NCI-H510A treated with DMSO at 0.1 percent for 48 hours (cell line): ENCODE measurements at regions not wholly inside any gene's neighbourhood (a gene's known extent, or its start where the extent isn't known, plus 50 kb on each side); places are given as distances from the start of the nearest gene placed in this dataset.
"Not testable (repeated sequence)": the region's sequence is repeated elsewhere in the genome, so short reads cannot be mapped to it uniquely, and the experiment has no call there.

Source experiments
- DNase-seq: peaks from one replicate; lab custom pipeline; 2025; lab: John Stamatoyannopoulos, UW

DNA sequence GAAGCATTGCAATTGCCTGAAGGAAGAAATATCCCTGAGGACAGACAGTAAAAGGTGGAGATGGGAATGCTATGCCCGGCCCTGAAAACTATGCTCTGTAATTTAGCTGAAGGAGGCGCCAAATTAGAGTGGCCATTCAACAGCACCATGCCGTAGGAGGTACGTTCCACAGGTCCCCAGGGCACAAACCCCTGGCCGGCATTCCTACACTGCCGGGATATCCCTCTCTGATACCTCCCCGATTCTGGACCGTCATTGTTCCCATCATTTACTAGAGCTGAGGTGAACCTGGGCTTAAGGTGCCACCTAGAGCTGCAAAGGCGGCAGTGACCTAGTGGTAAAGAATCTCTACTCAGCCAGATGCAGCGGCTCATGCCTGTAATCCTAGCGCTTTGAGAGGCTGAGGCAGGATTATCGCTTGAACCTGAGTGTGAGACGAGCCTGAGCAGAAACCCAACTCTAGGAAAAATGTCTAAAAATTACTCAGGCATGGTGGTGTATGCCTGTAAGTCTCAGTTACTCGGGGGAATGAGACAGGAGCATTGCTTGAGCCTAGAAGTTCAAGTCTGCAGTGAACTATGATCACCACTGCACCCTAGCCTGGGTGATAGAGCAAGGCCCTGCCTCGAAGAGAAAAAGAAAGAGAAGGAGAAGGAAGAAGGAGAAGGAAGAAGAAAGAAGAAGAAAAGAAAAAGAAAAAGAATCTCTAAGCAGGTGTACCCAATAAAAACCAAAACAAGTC, 53.0 kb upstream of the TNKS2 start:
- DNase-seq: peak; percentile 34

DNA sequence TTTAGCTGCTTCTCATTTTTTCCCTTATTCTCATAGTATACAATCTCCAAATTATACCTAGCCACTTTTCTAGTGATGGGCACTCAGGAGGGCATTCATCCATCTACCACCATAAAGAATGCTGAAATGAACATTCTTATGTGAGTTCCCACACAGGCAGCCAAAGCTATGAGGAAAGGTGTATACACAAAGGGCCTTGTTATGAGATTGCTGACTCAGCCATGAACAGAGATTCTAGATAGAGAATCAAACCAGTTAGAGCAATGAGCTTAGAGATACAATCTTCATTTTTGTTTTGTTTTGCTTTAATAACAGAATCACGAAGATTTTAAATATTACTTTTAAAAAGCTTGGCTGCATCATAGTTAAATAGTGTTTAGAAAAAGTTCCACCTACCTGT, 54.8 kb upstream of the TNKS2 start:
- DNase-seq: no peak

- no peak for DNase-seq
Measured at GRCh38 chr10:91742229-91742628, 56.0 kb upstream of the TNKS2 start.

DNA sequence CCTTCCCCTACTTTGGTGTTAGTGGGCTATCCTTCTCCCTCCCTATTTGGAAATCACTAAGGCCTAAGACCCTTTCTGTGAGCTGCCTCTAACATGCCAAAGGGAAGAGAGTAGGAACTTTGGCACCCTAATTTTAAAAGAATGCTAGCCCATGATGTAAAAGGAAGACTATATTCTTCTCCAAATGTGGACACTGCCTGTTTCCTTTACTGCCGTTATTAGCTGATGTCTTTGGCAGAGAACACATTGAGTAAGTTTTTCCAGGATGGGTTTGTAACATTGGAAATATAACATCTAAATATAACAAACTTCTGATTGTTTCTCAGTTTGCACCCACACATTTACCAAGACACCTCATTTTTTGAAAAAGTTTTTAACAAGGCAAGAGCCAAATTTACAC, 56.9 kb upstream of the TNKS2 start:
- DNase-seq: no peak

DNA sequence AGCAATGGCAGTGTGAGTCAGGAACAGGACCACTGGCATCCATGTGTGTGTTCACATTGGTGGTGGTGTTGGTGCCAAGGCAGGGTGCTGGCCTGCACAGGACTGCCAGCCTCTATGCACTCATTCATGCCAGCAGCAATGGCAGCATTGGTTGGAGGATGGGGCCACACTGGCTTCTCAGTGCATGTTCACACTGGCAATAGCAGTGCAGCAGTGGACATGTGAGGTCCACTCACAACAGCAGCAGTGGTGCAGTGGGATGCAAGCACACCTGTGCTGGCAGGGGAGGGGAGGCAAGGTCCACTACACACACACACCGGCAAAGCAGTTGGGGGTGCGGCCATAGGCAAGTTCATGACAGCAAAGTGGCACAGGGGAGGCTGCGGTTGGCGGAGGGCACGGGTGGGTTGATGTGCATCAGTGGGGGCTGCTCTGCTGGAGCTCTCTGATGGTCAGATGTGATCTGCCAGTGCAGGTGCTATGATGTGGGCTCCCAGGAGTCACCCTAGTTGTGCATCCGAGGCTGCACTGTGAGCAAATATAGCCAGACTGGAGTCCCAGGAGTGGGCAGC, 57.8 kb upstream of the TNKS2 start:
- DNase-seq: no peak

DNA sequence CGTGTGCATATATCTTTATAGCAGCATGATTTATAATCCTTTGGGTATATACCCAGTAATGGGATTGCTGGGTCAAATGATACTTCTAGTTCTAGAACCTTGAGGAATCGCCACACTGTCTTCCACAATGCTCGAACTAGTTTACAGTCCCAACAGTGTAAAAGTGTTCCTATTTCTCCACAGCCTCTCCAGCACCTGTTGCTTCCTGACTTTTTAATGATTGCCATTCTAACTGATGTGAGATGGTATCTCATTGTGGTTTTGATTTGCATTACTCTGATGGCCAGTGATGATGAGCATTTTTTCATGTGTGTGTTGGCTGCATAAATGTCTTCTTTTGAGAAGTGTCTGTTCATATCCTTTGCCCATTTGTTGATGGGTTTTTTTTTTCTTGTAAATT, 66.0 kb upstream of the TNKS2 start:
- not testable (repeated sequence) for DNase-seq

- DNase-seq: not testable (repeated sequence)
Measured at GRCh38 chr10:91729339-91729738, 68.9 kb upstream of the TNKS2 start.

DNA sequence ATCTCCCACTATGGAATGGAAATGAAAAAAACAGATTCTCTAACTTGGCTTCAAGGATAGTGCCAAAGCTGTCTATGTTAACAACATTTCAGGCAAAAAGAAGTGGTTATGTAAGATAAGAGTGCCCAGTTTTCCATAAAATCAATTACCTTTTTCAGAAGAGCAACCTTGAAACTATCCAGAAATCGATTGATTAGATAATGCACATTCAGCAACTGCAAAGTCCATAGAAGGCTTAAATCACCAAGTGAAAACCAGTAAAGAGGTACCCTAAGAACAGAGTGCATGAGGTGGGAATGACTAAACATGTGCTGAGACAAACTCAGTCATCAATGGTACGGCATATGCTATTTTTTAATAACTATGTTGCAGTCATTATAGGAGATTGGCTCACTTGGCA, 71.9 kb upstream of the TNKS2 start:
- DNase-seq: no peak

DNA sequence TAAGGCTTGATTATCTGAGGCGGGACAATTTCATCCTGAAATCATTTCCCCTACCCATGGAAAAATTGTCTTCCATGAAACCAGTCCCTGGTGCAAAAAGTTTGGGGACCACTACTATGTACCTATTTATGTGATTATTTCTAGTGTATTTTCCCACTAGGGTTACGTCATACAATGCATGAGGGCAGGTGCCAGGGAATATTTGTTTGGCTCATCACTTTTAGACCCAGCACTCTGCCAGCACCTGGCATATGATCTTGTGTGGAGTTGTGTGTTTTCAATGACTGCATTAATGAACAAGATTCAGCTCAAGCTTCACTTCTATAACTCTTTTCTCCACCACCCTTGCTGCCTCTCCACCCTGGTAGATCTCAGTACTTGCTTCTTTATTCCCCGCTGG, 73.3 kb upstream of the TNKS2 start:
- DNase-seq: no peak

- DNase-seq: no peak
Measured at GRCh38 chr10:91713461-91714072, 80.7 kb upstream of the PPP1R3C start.

DNA sequence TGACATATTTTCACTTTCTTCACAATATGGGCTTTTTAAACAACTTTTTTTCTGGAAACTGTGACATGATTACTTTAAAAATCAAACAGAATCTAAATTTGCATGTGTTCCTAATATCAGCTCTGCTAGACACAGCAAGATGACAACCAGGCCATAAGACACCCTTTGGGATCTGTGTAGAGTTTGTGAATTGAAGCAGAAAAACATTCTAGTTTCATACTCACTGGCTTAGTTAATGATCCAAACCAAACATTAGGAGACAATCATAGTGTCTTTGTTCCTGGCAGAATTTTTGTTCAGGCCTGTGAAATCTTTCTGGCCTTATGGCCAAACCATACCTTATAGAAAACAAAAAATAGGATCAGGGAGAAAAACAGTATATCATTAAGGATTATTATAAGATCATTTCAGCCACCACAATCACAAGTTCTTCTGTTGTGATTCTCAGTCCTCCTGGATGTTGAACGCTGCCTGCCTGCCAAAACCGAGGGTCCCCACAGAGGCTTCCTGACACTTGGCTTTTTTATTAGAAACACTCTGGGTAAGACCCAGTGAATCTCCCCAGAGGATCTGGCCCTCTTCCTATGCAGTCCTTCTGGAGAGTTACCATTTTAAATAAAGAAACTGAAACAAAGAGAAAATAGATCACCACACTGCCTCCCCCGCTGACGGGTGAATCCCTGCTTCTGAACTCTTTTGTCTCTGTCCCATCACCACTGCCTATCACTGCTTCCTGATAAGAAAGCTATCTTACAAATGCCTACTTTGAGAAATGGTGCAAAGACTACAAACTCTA, 79.2 kb upstream of the PPP1R3C start:
- DNase-seq: no peak

DNA sequence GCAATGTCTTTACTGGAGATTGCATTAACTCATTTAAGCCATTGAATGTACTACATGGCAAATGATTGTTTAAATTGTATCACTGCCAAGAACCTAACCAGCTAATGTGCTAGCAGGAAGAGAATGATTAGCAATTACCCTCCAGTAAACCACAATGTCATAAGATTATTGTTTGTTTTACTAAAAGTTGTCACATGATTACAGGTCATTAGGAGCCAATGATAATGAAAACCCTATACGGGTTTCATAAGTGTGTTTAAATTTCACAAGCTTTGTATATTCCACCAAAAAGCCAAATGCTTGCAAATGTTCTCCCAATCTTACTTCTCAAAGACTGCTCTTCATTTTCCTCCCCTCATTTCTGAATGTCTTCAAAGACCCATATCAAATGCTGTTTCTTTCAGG, 76.5 kb upstream of the PPP1R3C start:
- DNase-seq: peak; percentile 7

DNA sequence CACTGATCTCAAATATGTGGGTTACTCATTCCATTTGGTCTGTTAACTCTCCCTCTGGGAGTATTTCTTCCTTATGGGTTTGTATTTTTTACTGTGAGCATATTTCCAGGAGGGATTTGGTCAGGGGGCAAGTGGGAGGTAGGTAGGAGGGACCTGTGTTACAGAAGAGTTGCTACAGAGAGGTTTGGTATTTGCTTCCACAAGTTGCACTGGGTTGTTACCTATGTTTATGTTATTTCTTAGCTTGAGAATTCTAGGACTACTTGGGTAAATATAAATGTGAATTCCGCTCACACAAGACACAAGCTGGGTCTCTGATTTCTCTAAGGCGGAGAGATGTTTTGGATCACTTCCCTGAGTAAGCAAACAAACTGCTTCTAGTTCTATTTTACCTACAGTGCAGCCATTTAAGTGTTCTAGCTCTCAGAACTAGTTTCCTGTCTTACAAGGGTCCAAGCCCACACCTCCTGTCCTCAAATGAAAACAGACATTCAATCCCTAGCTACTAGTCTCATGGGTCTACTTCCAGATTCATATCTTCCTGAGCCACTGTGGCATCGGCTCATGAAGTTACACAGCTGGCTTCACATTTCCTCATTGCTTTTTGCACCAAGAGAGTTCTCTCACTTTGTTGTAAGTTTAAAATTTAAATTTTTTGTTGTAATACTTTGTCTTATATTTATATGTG, 75.4 kb upstream of the PPP1R3C start:
- peak; percentile 5 for DNase-seq

DNA sequence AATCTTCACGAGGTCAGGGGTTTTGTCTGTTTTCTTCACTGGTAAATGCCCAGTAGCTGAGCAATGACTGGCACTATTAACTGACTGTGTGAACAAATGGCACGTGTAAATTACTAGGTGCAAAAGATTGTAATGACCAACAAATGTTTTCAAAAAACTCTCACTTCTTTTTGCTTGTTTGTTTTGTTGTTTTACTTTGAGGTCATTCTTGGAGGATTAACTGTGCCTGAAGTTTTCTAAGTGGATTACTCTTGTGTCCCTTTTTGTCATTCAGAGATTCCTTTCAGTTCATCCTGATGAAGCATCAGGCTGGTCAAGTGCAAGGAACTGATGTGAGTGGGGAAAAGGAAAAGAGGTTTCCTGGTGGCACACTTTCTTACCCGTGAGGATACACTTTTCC, 74.4 kb upstream of the PPP1R3C start:
- DNase-seq: no peak

GRCh38 chr10:91705948-91706670, 73.2 kb upstream of the PPP1R3C start:
- no peak for DNase-seq

GRCh38 chr10:91702620-91703019, 69.7 kb upstream of the PPP1R3C start:
- DNase-seq: no peak

- no peak for DNase-seq
Measured at GRCh38 chr10:91700788-91701444, 68.0 kb upstream of the PPP1R3C start.

DNA sequence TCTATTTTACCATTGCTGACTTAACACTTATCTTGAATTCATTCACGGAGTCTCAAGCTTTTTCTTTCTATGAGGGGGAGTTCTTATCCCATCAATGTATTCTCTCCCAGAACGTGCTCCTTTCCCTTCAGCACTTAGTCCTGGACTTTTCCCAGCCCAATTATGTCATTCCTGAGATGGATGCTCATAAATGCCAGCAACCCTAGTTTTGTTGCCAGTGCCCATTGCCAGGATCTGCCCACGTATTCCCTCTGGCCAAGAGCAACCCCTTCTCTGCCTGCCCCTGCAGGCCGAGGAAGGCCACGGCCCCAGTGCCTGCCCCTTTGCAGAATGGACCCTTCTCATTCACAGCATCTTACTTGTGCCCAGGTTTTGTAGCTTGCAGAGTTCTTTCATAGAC, 67.4 kb upstream of the PPP1R3C start:
- no peak for DNase-seq

DNA sequence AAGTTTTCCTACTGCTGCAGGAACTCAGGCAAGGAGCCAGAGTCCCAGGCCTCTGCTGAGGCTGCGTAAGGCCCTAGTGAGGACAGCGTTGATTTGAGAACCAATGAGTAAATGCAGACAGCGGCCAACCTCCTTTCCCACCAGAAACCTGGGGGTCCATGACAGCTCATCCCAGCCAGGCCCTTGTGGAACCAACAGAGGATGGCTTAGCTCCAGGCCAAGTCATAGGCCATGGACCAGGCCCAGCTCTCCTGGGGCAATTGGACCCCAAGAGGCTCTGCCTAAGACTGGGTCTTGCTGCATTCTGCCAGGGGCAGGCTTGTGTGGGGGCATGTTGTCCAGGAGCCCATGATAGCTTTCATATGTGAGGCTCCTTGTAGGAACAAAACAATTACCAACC, 65.4 kb upstream of the PPP1R3C start:
- no peak for DNase-seq

DNA sequence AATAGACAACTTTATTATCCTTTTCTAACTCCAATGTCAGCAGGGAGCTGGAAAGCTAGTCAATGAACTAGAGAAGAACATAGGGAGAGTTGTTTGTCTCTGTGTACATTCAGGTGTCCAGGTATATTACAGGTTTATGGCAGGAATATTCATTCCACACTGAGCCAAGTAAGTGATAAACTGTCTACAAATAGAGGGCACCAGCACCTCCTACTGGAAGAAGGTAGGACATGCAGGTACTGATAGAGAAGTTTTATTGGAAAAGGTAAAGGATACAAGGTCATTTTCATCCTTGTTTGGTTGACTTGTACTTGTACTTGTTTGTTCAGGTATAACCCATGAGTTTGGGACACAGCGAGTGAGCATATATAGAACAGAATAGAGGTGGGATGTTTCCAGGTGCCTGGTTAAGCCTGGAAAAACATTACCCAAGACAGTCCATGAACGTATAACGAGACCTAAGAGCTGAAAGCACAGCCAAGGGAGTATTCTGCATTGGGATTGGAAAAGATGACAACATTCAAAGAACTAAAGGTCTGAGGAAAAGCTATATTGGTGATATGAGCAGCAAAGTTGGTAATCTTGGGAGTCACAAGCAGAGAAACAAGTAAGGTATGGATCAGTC, 61.4 kb upstream of the PPP1R3C start:
- peak; percentile 30 for DNase-seq

DNA sequence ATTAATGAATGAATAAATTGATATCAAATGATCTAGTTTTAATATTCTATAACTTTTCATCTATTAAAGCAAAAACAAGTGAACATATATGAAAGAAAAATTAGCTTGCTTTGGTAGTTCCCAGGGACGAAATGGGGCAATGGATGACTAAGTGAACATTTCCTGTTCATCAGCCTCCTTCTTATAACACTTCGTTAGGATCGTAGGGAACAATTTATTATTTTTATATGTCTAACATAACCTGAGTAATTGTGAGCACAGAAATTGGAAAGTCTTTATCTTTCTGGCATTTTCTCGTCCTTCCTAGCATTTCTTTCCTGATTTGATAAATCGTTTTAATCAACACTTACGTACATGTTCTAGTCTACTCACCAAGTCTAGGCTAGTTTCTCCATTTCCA, 59.1 kb upstream of the PPP1R3C start:
- DNase-seq: no peak
